H9 (cell line): ENCODE measurements at regions not wholly inside any gene's neighbourhood (a gene's known extent, or its start where the extent isn't known, plus 50 kb on each side); places are given as distances from the start of the nearest gene placed in this dataset.

ENCODE experiments used
- DNase-seq: peaks from one replicate; pipeline ENCODE4 v3.0.0-alpha.2; 2017
- H2AFZ ChIP-seq: one replicate; pipeline ENCODE4 v1.6.1; 2013; ENCODE audit warnings: mild to moderate bottlenecking, low read length, control low read depth, moderate library complexity
- H2AK5ac ChIP-seq: 2 replicates; pipeline ENCODE4 v1.6.1; 2013; ENCODE audit warnings: low read length, control low read depth, mixed read lengths; ENCODE audit not compliant: insufficient read length
- H2BK120ac ChIP-seq: one replicate; pipeline ENCODE4 v1.6.1; 2013; ENCODE audit warnings: low read depth, mild to moderate bottlenecking, low read length, control low read depth, inconsistent platforms; ENCODE audit not compliant: poor library complexity, severe bottlenecking
- H2BK12ac ChIP-seq: 2 replicates; pipeline ENCODE4 v1.6.1; 2013; ENCODE audit warnings: low read length, control low read depth, mixed read lengths, low read depth; ENCODE audit not compliant: insufficient read length
- H2BK15ac ChIP-seq: 2 replicates; pipeline ENCODE4 v1.6.1; 2013; ENCODE audit warnings: low read depth, low read length, control low read depth
- H2BK20ac ChIP-seq: one replicate; pipeline ENCODE4 v1.6.1; 2013; ENCODE audit warnings: low read depth, mild to moderate bottlenecking, low read length, control low read depth, inconsistent platforms; ENCODE audit not compliant: poor library complexity, severe bottlenecking
- H2BK5ac ChIP-seq: 2 replicates; pipeline ENCODE4 v1.6.1; 2013; ENCODE audit warnings: low read length, control low read depth, mixed read lengths; ENCODE audit not compliant: insufficient read length
- H3K14ac ChIP-seq: 2 replicates; pipeline ENCODE4 v1.6.1; 2013; ENCODE audit warnings: low read length, control low read depth; ENCODE audit not compliant: insufficient read depth
- H3K18ac ChIP-seq: 2 replicates; pipeline ENCODE4 v1.6.1; 2013; ENCODE audit warnings: low read depth, mild to moderate bottlenecking, mixed read lengths, low read length, control low read depth; ENCODE audit not compliant: insufficient read length
- H3K23ac ChIP-seq: 2 replicates; pipeline ENCODE4 v1.6.1; 2013; ENCODE audit warnings: low read length, control low read depth, mixed read lengths, low read depth; ENCODE audit not compliant: insufficient read length
- H3K23me2 ChIP-seq: 2 replicates; pipeline ENCODE4 v1.6.1; 2013; ENCODE audit warnings: low read depth, mild to moderate bottlenecking, mixed read lengths, low read length, control low read depth; ENCODE audit not compliant: insufficient read length, poor library complexity, severe bottlenecking
- H3K27ac ChIP-seq: 2 replicates; pipeline ENCODE4 v1.5.1; 2013; ENCODE audit warnings: low read length, control low read depth, mixed read lengths, low read depth; ENCODE audit not compliant: insufficient read length
- H3K27me3 ChIP-seq: 2 replicates; pipeline ENCODE4 v1.6.1; 2013; ENCODE audit warnings: low read length, control low read depth, inconsistent platforms; ENCODE audit not compliant: insufficient read depth
- H3K4ac ChIP-seq: 2 replicates; pipeline ENCODE4 v1.6.1; 2013; ENCODE audit warnings: low read depth, mild to moderate bottlenecking, control low read depth, inconsistent platforms, low read length, moderate library complexity
- H3K4me1 ChIP-seq: 2 replicates; pipeline ENCODE4 v1.6.1; 2013; ENCODE audit warnings: low read length, control low read depth, inconsistent platforms; ENCODE audit not compliant: insufficient read depth
- H3K4me2 ChIP-seq: 2 replicates; pipeline ENCODE4 v1.6.1; 2013; ENCODE audit warnings: low read length, control low read depth, mixed read lengths; ENCODE audit not compliant: insufficient read length, insufficient read depth
- H3K56ac ChIP-seq: 2 replicates; pipeline ENCODE4 v1.6.1; 2013; ENCODE audit warnings: low read depth, mild to moderate bottlenecking, mixed read lengths, low read length, control low read depth; ENCODE audit not compliant: insufficient read length
- H3K79me1 ChIP-seq: 2 replicates; pipeline ENCODE4 v1.6.1; 2013; ENCODE audit warnings: low read depth, mild to moderate bottlenecking, moderate library complexity, low read length, control low read depth, inconsistent platforms; ENCODE audit not compliant: insufficient read depth, poor library complexity, severe bottlenecking
- H3K79me2 ChIP-seq: 2 replicates; pipeline ENCODE4 v1.6.1; 2013; ENCODE audit warnings: low read length, control low read depth, inconsistent platforms; ENCODE audit not compliant: insufficient read depth
- H3K9ac ChIP-seq: 2 replicates; pipeline ENCODE4 v1.6.1; 2013; ENCODE audit warnings: low read length, control low read depth, mixed read lengths; ENCODE audit not compliant: insufficient read length; ENCODE audit errors: extremely low read depth
- H3K9me3 ChIP-seq: one replicate; pipeline ENCODE4 v1.6.1; 2013; ENCODE audit warnings: low read depth, low read length, inconsistent platforms; ENCODE audit not compliant: control insufficient read depth
- H3T11ph ChIP-seq: one replicate; pipeline ENCODE4 v1.6.1; 2013; ENCODE audit warnings: mild to moderate bottlenecking, low read length, control low read depth, inconsistent platforms
- H4K20me1 ChIP-seq: one replicate; pipeline ENCODE4 v1.6.1; 2013; ENCODE audit not compliant: control insufficient read depth, insufficient read length, insufficient read depth
- H4K5ac ChIP-seq: 2 replicates; pipeline ENCODE4 v1.6.1; 2013; ENCODE audit warnings: low read depth, mild to moderate bottlenecking, mixed read lengths, low read length, control low read depth; ENCODE audit not compliant: insufficient read length
- H4K8ac ChIP-seq: replicated peaks from 2 replicates; pipeline ENCODE4 v1.6.1; 2013; ENCODE audit warnings: low read length, control low read depth, mixed read lengths, low read depth; ENCODE audit not compliant: insufficient read length
- H4K91ac ChIP-seq: 2 replicates; pipeline ENCODE4 v1.6.1; 2013; ENCODE audit warnings: low read depth, mild to moderate bottlenecking, moderate library complexity, mixed read lengths, low read length, control low read depth; ENCODE audit not compliant: insufficient read length
- H3K27ac Mint-ChIP-seq, 3 experiments: 2 replicates in 2 of 3; 3 replicates in 1 of 3; pipeline ENCODE4 v1.8.0; 2020 to 2021; ENCODE audit warnings: mixed read lengths in 3 of 3, mild to moderate bottlenecking in 1 of 3, moderate library complexity in 1 of 3
- H3K27me3 Mint-ChIP-seq: 2 replicates; pipeline ENCODE4 v1.8.0; 2021; ENCODE audit warnings: low read depth, mild to moderate bottlenecking, moderate library complexity, mixed read lengths
- H3K36me3 Mint-ChIP-seq, 3 experiments: 2 replicates in 2 of 3; 3 replicates in 1 of 3; pipeline ENCODE4 v1.8.0; 2020 to 2021; ENCODE audit warnings: low read depth in 3 of 3, mixed read lengths in 3 of 3; ENCODE audit not compliant: insufficient read depth in 1 of 3
- H3K4me1 Mint-ChIP-seq, 2 experiments: 2 replicates each; pipeline ENCODE4 v1.8.0; 2020; ENCODE audit warnings: mixed read lengths in 2 of 2
- H3K4me3 Mint-ChIP-seq, 2 experiments: 2 replicates in 1 of 2; 3 replicates in 1 of 2; pipeline ENCODE4 v1.8.0; 2020 to 2021; ENCODE audit warnings: mild to moderate bottlenecking in 2 of 2, mixed read lengths in 2 of 2, moderate library complexity in 1 of 2
- H3K9me3 Mint-ChIP-seq, 2 experiments: 2 replicates in 1 of 2; 3 replicates in 1 of 2; pipeline ENCODE4 v1.8.0; 2020; ENCODE audit warnings: mild to moderate bottlenecking in 2 of 2, mixed read lengths in 2 of 2, moderate library complexity in 1 of 2
- CTCF ChIP-seq: fragments of 200-600 bp; sonication (generic); conservative IDR thresholded peaks from 3 replicates; pipeline ENCODE4 v1.8.0; 2021; ENCODE audit warnings: antibody characterized with exemption, mild to moderate bottlenecking

DNA sequence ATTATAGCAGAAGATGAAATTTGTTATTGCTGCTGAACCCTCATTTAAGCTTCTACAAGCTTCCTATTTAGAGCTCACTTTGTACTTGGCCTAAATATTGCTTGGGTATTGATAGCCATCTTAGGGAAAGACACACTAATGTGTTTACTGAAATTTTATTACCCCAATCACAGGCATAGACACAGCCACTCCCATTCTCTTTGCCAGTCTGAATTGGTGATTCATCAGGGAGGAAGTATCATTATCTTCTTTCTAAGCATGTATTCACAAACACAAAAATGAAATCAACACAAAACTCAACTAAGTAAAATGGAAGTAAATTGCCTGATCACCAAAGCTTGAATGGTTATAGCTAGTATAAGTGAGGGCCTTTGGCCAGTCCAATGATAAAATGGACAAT, 666.3 kb downstream of the TSN start:
- no peaks in the 10 kb centered on the region for H3K79me2 ChIP-seq
- H3T11ph ChIP-seq = no peak overlapping the region
- H2BK12ac ChIP-seq = no peak overlapping the region
- no peak overlapping the region for H2BK15ac ChIP-seq
- H2BK120ac ChIP-seq = no peak overlapping the region
- Mint-ChIP-seq H3K9me3 (no peaks in the 10 kb centered on the region), H3K4me3 (no peak overlapping the region), H3K27me3 (no peaks in the 10 kb centered on the region), H3K27ac (no peak overlapping the region), H3K4me1 (no peaks in the 10 kb centered on the region), H3K36me3 (no peaks in the 10 kb centered on the region; a peak in 1 of 7 replicates)
- no peak overlapping the region for H3K18ac ChIP-seq
- H4K91ac ChIP-seq = no peak overlapping the region
- H3K9me3 ChIP-seq = no peaks in the 10 kb centered on the region
- no peaks in the 10 kb centered on the region for H3K27me3 ChIP-seq
- DNase-seq = no peak
- H4K20me1 ChIP-seq = no peaks in the 10 kb centered on the region
- no peak for TF ChIP-seq CTCF
- H3K27ac ChIP-seq = no peak overlapping the region
- H3K9ac ChIP-seq = no peak overlapping the region
- no peaks in the 10 kb centered on the region for H3K79me1 ChIP-seq
- H2AFZ ChIP-seq = no peak overlapping the region
- no peak overlapping the region for H2AK5ac ChIP-seq
- no peaks in the 10 kb centered on the region for H3K4me1 ChIP-seq
- H3K14ac ChIP-seq = no peak overlapping the region
- no peak overlapping the region for H3K4ac ChIP-seq
- H3K4me2 ChIP-seq = no peak overlapping the region
- H3K23me2 ChIP-seq = no peaks in the 10 kb centered on the region
- H2BK20ac ChIP-seq = no peak overlapping the region
- H4K8ac ChIP-seq = no peak overlapping the region
- H4K5ac ChIP-seq = no peak overlapping the region
- H3K23ac ChIP-seq = no peak overlapping the region
- no peak overlapping the region for H3K56ac ChIP-seq
- no peak overlapping the region for H2BK5ac ChIP-seq
